MCF 10A (cell line): ENCODE measurements at regions not wholly inside any gene's neighbourhood (a gene's known extent, or its start where the extent isn't known, plus 50 kb on each side); places are given as distances from the start of the nearest gene placed in this dataset.

Source experiments
- BruUV-seq: library from RNA; stranded (reverse); fragments of 400-500 nt; replicated peaks from 2 replicates; lab custom pipeline; 2021; lab: Mats Ljungman, UMichigan
- CTCF ChIA-PET: fragments of 300-600 bp; sonication (Branson Sonifier 250); formaldehyde crosslinking; extraction: SDS; loops from one replicate; lab custom pipeline; 2021; ENCODE audit warnings: antibody characterized with exemption, inconsistent platforms; lab: Yijun Ruan, JAX
- POLR2A ChIA-PET: fragments of 300-600, 350-650 bp; sonication (Branson Sonifier 250); formaldehyde crosslinking; extraction: SDS; loops from one replicate; lab custom pipeline; 2020; ENCODE audit warnings: antibody characterized with exemption, inconsistent platforms; lab: Yijun Ruan, JAX
- DNase-seq: peaks from one replicate; pipeline ENCODE4 v3.0.0-alpha.2; 2018; ENCODE audit not compliant: unreplicated experiment
- H3K27ac Mint-ChIP-seq: one replicate; pipeline ENCODE4 v1.8.0; 2022; ENCODE audit warnings: mild to moderate bottlenecking, low read depth, mixed read lengths; ENCODE audit not compliant: unreplicated experiment
- H3K27me3 Mint-ChIP-seq: one replicate; pipeline ENCODE4 v1.8.0; 2022; ENCODE audit warnings: mixed read lengths; ENCODE audit not compliant: insufficient read depth, unreplicated experiment
- H3K36me3 Mint-ChIP-seq: one replicate; pipeline ENCODE4 v1.8.0; 2022; ENCODE audit warnings: mild to moderate bottlenecking, moderate library complexity, mixed read lengths; ENCODE audit not compliant: insufficient read depth, unreplicated experiment
- H3K4me1 Mint-ChIP-seq: one replicate; pipeline ENCODE4 v1.8.0; 2022; ENCODE audit warnings: mixed read lengths; ENCODE audit not compliant: insufficient read depth, unreplicated experiment
- H3K4me3 Mint-ChIP-seq: one replicate; pipeline ENCODE4 v1.8.0; 2022; ENCODE audit warnings: mild to moderate bottlenecking, moderate library complexity, mixed read lengths; ENCODE audit not compliant: unreplicated experiment
- H3K9me3 Mint-ChIP-seq: one replicate; pipeline ENCODE4 v1.8.0; 2022; ENCODE audit warnings: mixed read lengths; ENCODE audit not compliant: unreplicated experiment
- CTCF ChIP-seq: fragments of 200-600 bp; IDR thresholded peaks from one replicate; pipeline ENCODE4 v1.8.0; 2022; ENCODE audit warnings: antibody characterized with exemption, mild to moderate bottlenecking; ENCODE audit not compliant: unreplicated experiment
- intact Hi-C: fragments of 100-400 bp; cut with micrococcal nuclease; formaldehyde crosslinking; loops from 2 replicates; pipeline ENCODE4 v1.14.1; 2022

- POLR2A ChIA-PET = no interaction called here
Measured at GRCh38 chrX:82658492-82658891, 849.6 kb upstream of the POU3F4 start.

GRCh38 chrX:82666355-82666754 is 841.7 kb upstream of the POU3F4 start:
- intact Hi-C loops = no loop called here

More at GRCh38 chrX:82658492-82658891, 849.6 kb upstream of the POU3F4 start:
- Mint-ChIP-seq H3K4me1 (no peaks in the 10 kb centered on the region), H3K4me3 (no peak overlapping the region), H3K9me3 (peaks cover 7% of the 10 kb centered on the region), H3K27me3 (no peaks in the 10 kb centered on the region), H3K27ac (no peak overlapping the region), H3K36me3 (no peaks in the 10 kb centered on the region)
- no peak for TF ChIP-seq CTCF
- BruUV-seq = no TSS peak
- intact Hi-C loops = no loop called here
- DNase-seq = no peak
- CTCF ChIA-PET = interaction anchor here (1.0 to 1.3 kb wide), 2 partner anchors 10 to 18 kb away, joined by 3 to 4 read pairs; no protein-coding TSS in a partner anchor

GRCh38 chrX:82675104-82675503 is 833.0 kb upstream of the POU3F4 start:
- Mint-ChIP-seq H3K9me3 (no peaks in the 10 kb centered on the region), H3K27me3 (no peaks in the 10 kb centered on the region), H3K4me1 (no peaks in the 10 kb centered on the region), H3K36me3 (no peaks in the 10 kb centered on the region), H3K4me3 (no peak overlapping the region), H3K27ac (no peak overlapping the region)
- CTCF ChIA-PET = interaction anchor here (0.6 to 1.2 kb wide), 5 partner anchors 10 to 826 kb away, joined by 3 to 4 read pairs (median 3); no protein-coding TSS in a partner anchor
- DNase-seq = no peak
- no peak for TF ChIP-seq CTCF
- POLR2A ChIA-PET = no interaction called here
- BruUV-seq = no TSS peak
- intact Hi-C loops = loop anchor here (5.0 kb wide), 1 partner anchor 718 kb away; no protein-coding TSS in a partner anchor

More at GRCh38 chrX:82666355-82666754, 841.7 kb upstream of the POU3F4 start:
- peak; percentile 46 for DNase-seq
- Mint-ChIP-seq H3K9me3 (peaks cover 19% of the 10 kb centered on the region), H3K36me3 (no peaks in the 10 kb centered on the region), H3K27ac (no peak overlapping the region), H3K4me1 (no peaks in the 10 kb centered on the region), H3K27me3 (no peaks in the 10 kb centered on the region), H3K4me3 (no peak overlapping the region)
- BruUV-seq = no TSS peak
- no peak for TF ChIP-seq CTCF
- ChIA-PET CTCF (no interaction called here), POLR2A (no interaction called here)

- no peaks in the 10 kb centered on the region for H3K4me1 Mint-ChIP-seq
- H3K9me3 Mint-ChIP-seq = no peaks in the 10 kb centered on the region
- H3K27me3 Mint-ChIP-seq = no peaks in the 10 kb centered on the region
- no peaks in the 10 kb centered on the region for H3K36me3 Mint-ChIP-seq
- ChIA-PET CTCF (interaction anchor here (0.5 to 1.9 kb wide), 17 partner anchors 8 to 1852 kb away, joined by 3 to 11 read pairs (median 4); no protein-coding TSS in a partner anchor), POLR2A (interaction anchor here (0.6 to 1.2 kb wide), 4 partner anchors 81 to 251 kb away, joined by 3 to 6 read pairs (median 4); no protein-coding TSS in a partner anchor)
- BruUV-seq = no TSS peak
- TF ChIP-seq CTCF = peak; percentile 35
- DNase-seq = peak; percentile 23
- intact Hi-C loops = loop anchor here (5.0 kb wide), 1 partner anchor 719 kb away; no protein-coding TSS in a partner anchor
- H3K27ac Mint-ChIP-seq = peak overlapping the region; percentile 29
- no peak overlapping the region for H3K4me3 Mint-ChIP-seq
Measured at GRCh38 chrX:82676386-82676785, 831.7 kb upstream of the POU3F4 start.
